Heart left ventricle (tissue), 16 donors: ENCODE measurements at regions not wholly inside any gene's neighbourhood (a gene's known extent, or its start where the extent isn't known, plus 50 kb on each side); places are given as distances from the start of the nearest gene placed in this dataset.

Experiments
- ATAC-seq, 4 donors: fragments of 200-7000 bp; cut with Tn5 transposase; one replicate each; pipeline ENCODE4 v1.9.1; 2020 to 2022; ENCODE audit warnings: moderate library complexity in 4 of 4, mild to moderate bottlenecking in 3 of 4, moderate number of reproducible peaks in 1 of 4
- DNase-seq, 5 donors: peaks; one replicate each; pipeline ENCODE4 v3.0.0-alpha.2; 2020
- H3K27ac ChIP-seq, 12 donors: fragments of 200-600 bp; sonication (generic) in 4 of 12; one replicate each; pipeline versions ENCODE4 v1.5.0 to v1.8.0; 2016 to 2022; ENCODE audit warnings: mild to moderate bottlenecking in 2 of 12
- H3K27me3 ChIP-seq, 9 donors: fragments of 200-600 bp; sonication (generic) in 2 of 9; one replicate each; pipeline versions ENCODE4 v1.5.1 to v1.8.0; 2016 to 2022; ENCODE audit warnings: mild to moderate bottlenecking in 3 of 9
- H3K36me3 ChIP-seq, 9 donors: fragments of 200-600 bp; sonication (generic) in 2 of 9; one replicate each; pipeline versions ENCODE4 v1.5.0 to v1.8.0; 2018 to 2022; ENCODE audit warnings: mild to moderate bottlenecking in 2 of 9
- H3K4me1 ChIP-seq, 12 donors: fragments of 200-600 bp; sonication (generic) in 4 of 12; one replicate each; pipeline versions ENCODE4 v1.5.0 to v1.8.0; 2016 to 2022; ENCODE audit warnings: mild to moderate bottlenecking in 3 of 12
- H3K4me3 ChIP-seq, 12 donors: fragments of 200-600 bp; sonication (generic) in 4 of 12; one replicate each; pipeline versions ENCODE4 v1.5.0 to v1.8.0; 2017 to 2022; ENCODE audit warnings: mild to moderate bottlenecking in 9 of 12, moderate library complexity in 4 of 12
- H3K9me3 ChIP-seq, 12 donors: fragments of 200-600 bp; sonication (generic) in 4 of 12; one replicate each; pipeline versions ENCODE4 v1.5.0 to v1.8.0; 2016 to 2022; ENCODE audit warnings: mild to moderate bottlenecking in 1 of 12
- POLR2A ChIP-seq, 2 donors: fragments of 450-650 bp; IDR thresholded peaks; one replicate each; pipeline ENCODE4 v1.6.1; 2017; ENCODE audit warnings: antibody characterized with exemption in 2 of 2, mild to moderate bottlenecking in 2 of 2, moderate library complexity in 2 of 2
- WGBS, 4 donors: extraction: QIAGEN DNeasy Blood & Tissue Kit in 2 of 4; methylation state at CpG; one replicate each; pipeline versions ENCODE4 v1.1.5 to v1.1.7; 2013 to 2018; 5-methylcytosine and 5-hydroxymethylcytosine counted together
- intact Hi-C, 10 donors: fragments of 100-400 bp; cut with DNase I; formaldehyde crosslinking; loops; one replicate each; pipeline versions ENCODE4 v1.11.1 to v1.14.2; 2022
- TF ChIP-seq, protein P1 (sequence below), 12 donors: fragments of 200-600 bp; sonication (generic) in 4 of 12; IDR thresholded peaks; one replicate each; pipeline versions ENCODE4 v1.5.0 to v1.8.0; 2018 to 2022; ENCODE audit warnings: antibody characterized with exemption in 12 of 12, mild to moderate bottlenecking in 5 of 12
- donor health status: ischemic (EF 13 %, LVEDD 7.1; RV severe dilation, severe dysfunction).
- donor health status: healthy with polysubstance abuse.
- donor health status: DM: no; HTN: yes; CAD: no.
- donor health status: DM: no; HTN: no; CAD: no.
- donor health status: ischemic (EF 25% LVEDD 6.9; RV normal size, moderate dysfunction).
- donor health status: ischemic (EF 25% LVEDD 5.7; RV mildly dilated, moderate dysfunction).
- donor health status: healthy.
- donor health status: DM: yes; HTN: yes; CAD: no.
- donor health status: ischemic (EF 35%, LVEDD 5.7; RV mildly dilated, moderate dysfunction).
- donor health status: nonischemic (EF 11% LVEDD 7.7; RV severe dilation, severe dysfunction).
- donor health status: DM: yes; HTN: yes; CAD: no.
- donor health status: PGD.
- donor health status: ischemic (EF 29% LVEDD 5.4; RV normal size, mild dysfunction).
- donor health status: nonischemic (EF 23%, LVEDD 6.1; RV moderate dilation, normal function).

DNA sequence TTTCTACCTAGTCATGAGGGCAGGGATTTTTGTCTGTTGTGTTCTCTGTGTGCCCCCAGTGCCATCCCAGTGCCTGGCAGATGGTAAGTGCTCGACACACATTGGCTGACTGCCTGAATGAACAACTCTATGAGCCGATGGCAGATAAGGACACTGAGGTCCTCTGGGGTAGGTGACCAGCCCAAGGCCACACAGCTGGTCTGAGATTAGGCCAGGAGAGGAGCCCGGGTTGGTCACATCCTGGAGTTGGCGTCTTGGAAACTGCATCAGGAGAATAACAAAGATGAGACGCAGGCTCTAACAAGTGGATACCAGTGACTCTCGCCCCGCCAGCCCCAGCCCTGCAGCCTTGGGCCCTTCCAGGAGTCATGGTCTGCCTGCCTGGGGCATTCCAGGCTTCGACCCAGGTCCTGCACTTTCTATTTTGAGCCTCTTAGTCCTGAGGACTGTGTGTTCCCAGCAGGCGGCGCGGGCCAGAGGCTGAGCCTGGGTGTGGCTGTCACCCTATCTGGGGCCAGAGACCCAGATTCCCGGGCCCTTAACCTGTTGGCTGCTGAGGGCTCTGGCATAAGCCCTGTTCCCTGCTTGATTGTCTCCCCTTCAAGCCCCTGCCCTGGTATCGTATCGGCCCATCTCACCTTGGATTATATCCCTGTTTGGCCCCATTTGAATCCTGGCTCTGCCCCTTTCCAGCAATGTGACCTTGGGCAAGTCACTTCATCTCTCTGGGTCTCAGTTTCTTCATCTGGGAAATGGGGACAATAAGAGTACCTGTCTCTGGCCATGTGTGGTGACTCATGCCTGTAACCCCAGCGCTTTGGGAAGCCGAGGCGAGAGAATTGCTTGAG lies 88.3 kb downstream of the CEBPB start:
- 47 to 63% (median 57%) methylated on average over 12 to 17 of the region's 17 CpGs for WGBS, 4 donors
- H3K27ac ChIP-seq = peak overlapping the region; percentile 38 to 94 (median 76)
- peaks cover 0 to 89% (median 18%) of the 10 kb centered on the region in 12 donors for H3K4me1 ChIP-seq
- TF ChIP-seq, protein P1, sequence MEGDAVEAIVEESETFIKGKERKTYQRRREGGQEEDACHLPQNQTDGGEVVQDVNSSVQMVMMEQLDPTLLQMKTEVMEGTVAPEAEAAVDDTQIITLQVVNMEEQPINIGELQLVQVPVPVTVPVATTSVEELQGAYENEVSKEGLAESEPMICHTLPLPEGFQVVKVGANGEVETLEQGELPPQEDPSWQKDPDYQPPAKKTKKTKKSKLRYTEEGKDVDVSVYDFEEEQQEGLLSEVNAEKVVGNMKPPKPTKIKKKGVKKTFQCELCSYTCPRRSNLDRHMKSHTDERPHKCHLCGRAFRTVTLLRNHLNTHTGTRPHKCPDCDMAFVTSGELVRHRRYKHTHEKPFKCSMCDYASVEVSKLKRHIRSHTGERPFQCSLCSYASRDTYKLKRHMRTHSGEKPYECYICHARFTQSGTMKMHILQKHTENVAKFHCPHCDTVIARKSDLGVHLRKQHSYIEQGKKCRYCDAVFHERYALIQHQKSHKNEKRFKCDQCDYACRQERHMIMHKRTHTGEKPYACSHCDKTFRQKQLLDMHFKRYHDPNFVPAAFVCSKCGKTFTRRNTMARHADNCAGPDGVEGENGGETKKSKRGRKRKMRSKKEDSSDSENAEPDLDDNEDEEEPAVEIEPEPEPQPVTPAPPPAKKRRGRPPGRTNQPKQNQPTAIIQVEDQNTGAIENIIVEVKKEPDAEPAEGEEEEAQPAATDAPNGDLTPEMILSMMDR (IDR thresholded peaks at IDR 0.05) = peak in 11 of 12 donors; percentile 12 to 57 (median 39)
- no peak for TF ChIP-seq POLR2A (IDR thresholded peaks at IDR 0.05)
- DNase-seq (peak; percentile 73 to 93 (median 88)), ATAC-seq (peak; percentile 83 to 91 (median 87))
- H3K36me3 ChIP-seq = no peaks in the 10 kb centered on the region
- peak overlapping the region in 1 of 12 donors; percentile 23 for H3K4me3 ChIP-seq
- no peaks in the 10 kb centered on the region for H3K27me3 ChIP-seq
- H3K9me3 ChIP-seq = no peaks in the 10 kb centered on the region
- intact Hi-C loops = loop anchor here in 6 of 10 donors (2.0 to 10.0 kb wide), 6 partner anchors 84 to 186 kb away; partner anchors contain the start of gene CEBPB (in 6 of the 6)

DNA sequence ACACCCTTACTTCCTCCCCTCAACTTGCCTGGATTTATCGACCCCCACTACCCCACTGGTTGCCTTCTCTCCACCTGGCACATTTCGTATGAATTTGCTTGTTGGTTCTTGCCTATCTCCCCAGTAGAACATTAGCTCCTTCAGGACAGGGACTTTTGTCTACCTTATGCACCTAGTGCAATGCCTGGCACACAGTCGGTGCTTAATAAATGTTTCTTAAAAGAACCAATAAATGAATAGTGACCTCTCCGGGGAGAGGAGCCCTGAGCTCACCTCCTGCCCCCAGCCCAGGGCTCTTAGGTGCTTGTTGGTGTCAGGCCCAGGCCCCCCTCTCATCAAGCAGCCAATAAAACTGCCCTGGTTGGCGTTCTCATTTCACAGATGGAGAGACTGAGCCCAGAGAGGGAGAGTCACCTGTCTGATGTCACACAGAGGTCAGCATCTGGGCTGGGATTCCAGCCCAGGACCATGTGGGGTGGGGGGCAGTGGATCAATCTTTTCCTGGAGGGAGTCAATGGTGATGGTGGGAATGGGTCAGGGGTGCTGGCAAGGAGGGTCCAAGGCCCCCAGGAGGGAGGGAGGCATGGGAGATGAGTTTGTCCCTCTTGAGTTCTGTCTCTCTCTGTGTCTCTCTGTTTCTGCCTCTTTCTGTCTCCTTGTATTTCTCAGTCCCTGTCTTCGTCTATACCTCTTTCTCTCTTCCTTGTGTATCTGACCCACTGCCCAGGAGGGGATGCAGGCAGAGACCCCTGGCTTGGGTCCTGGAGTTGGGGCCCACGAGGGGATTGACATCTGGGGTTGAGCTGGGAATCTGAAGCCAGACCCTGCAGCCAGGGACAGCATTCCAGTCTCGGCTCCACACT lies 89.6 kb downstream of the CEBPB start:
- H3K27ac ChIP-seq = peak overlapping the region in 3 of 12 donors; percentile 42 to 84 (median 81)
- no peaks in the 10 kb centered on the region for H3K27me3 ChIP-seq
- H3K4me1 ChIP-seq = peaks cover 0 to 94% (median 25%) of the 10 kb centered on the region in 12 donors
- WGBS, 4 donors = 71 to 83% (median 80%) methylated on average over 8 of the region's 8 CpGs
- H3K36me3 ChIP-seq = no peaks in the 10 kb centered on the region
- H3K9me3 ChIP-seq = no peaks in the 10 kb centered on the region
- ATAC-seq = no peak
- intact Hi-C loops = loop anchor here in 7 of 10 donors (2.0 to 10.0 kb wide), 8 partner anchors 85 to 185 kb away; partner anchors contain the start of gene CEBPB (in 7 of the 7)
- H3K4me3 ChIP-seq = no peak overlapping the region
- TF ChIP-seq POLR2A (IDR thresholded peaks at IDR 0.05) = no peak
- TF ChIP-seq, protein P1 (IDR thresholded peaks at IDR 0.05) = no peak
- no peak for DNase-seq

DNA sequence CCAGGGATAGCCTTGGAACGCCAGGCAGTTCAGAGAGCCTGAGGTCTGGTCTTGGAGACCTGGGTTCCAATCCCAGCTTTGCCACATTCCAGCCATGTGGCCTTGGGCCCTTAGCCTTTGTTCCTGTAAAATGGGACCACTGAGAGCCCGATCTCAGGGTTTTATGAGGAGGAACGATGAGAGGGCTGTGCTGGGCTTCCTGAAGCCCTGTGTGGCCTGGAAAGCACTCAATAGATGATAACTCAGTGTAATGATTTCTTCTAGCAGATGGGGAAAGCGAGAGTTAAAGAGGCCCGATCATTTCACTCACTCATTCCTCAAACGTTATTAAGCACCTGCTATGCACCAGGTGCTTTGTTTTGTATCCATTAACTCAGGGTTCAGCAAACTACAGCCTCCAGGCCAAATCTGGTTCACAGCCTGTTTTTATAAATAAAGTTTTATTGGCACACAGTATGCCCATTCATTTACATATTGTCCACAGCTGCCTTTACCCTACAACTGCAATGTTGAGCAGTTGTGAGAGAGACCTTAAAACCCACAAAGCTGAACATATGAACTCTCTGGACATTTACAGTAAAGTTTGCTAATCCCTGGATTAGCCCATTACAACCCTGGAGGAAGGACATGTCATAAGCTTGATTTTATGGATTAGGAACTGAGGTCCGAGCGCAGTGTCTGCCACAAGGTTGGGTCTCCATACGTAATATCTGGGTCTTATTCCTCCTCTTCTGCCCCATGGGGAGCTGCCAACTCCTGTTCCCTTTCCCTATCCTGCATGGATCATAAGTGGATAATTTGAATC lies 90.4 kb downstream of the CEBPB start:
- peak in 1 of 5 donors; percentile 14 for DNase-seq
- intact Hi-C loops = loop anchor here in 3 of 10 donors (5.0 to 10.0 kb wide), 3 partner anchors 86 to 174 kb away; partner anchors contain the start of gene CEBPB (in 1 of the 3)

More for the DNA sequence above, 90.4 kb downstream of the CEBPB start:
- ATAC-seq = no peak
- Histone ChIP-seq H3K27me3 (no peaks in the 10 kb centered on the region), H3K27ac (peak overlapping the region in 2 of 12 donors; percentile 42 to 84), H3K4me1 (peaks cover 0 to 94% (median 30%) of the 10 kb centered on the region in 12 donors), H3K9me3 (no peaks in the 10 kb centered on the region), H3K36me3 (no peaks in the 10 kb centered on the region), H3K4me3 (no peak overlapping the region)
- WGBS, 4 donors = 82 to 90% (median 86%) methylated on average over 9 of the region's 9 CpGs
- no peak for TF ChIP-seq POLR2A (IDR thresholded peaks at IDR 0.05)
- TF ChIP-seq, protein P1 (IDR thresholded peaks at IDR 0.05) = no peak
